Keratinocyte (primary cell): ENCODE measurements at regions not wholly inside any gene's neighbourhood (a gene's known extent, or its start where the extent isn't known, plus 50 kb on each side); places are given as distances from the start of the nearest gene placed in this dataset.
"Not testable (repeated sequence)": the region's sequence is repeated elsewhere in the genome, so short reads cannot be mapped to it uniquely, and the experiment has no call there.

Experiments
- DNase-seq: peaks from one replicate; pipeline ENCODE4 v3.0.0-alpha.2; 2011; ENCODE audit warnings: low read depth, missing footprints, low spot score
- FAIRE-seq: peaks from 2 replicates; lab custom pipeline; 2011; peaks lifted over from hg19 to GRCh38; lab: Jason Lieb, UNC
- H2AFZ ChIP-seq: 2 replicates; pipeline ENCODE4 v1.6.0; 2012; ENCODE audit warnings: low read length, control low read depth, inconsistent platforms; ENCODE audit not compliant: control insufficient read depth
- H3K27ac ChIP-seq: 2 replicates; pipeline ENCODE4 v1.5.1; 2011; ENCODE audit warnings: low read length; ENCODE audit not compliant: control insufficient read depth, insufficient read depth
- H3K27me3 ChIP-seq: 3 replicates; pipeline ENCODE4 v1.6.0; 2011; ENCODE audit warnings: low read length; ENCODE audit not compliant: control insufficient read depth, insufficient read depth; ENCODE audit errors: extremely low read depth
- H3K36me3 ChIP-seq, 2 experiments: 2 replicates in 1 of 2; 3 replicates in 1 of 2; pipeline ENCODE4 v1.5.1; 2011; ENCODE audit warnings: low read length in 2 of 2, mild to moderate bottlenecking in 1 of 2; ENCODE audit not compliant: control insufficient read depth in 2 of 2, insufficient read depth in 2 of 2; ENCODE audit errors: extremely low read depth in 1 of 2
- H3K4me1 ChIP-seq: 3 replicates; pipeline ENCODE4 v1.5.1; 2011; ENCODE audit warnings: low read length; ENCODE audit not compliant: control insufficient read depth, insufficient read depth; ENCODE audit errors: extremely low read depth
- H3K4me2 ChIP-seq: 3 replicates; pipeline ENCODE4 v1.6.0; 2011; ENCODE audit warnings: low read depth, low read length; ENCODE audit not compliant: control insufficient read depth, insufficient read depth; ENCODE audit errors: extremely low read depth
- H3K4me3 ChIP-seq, 3 experiments: fragments of 200-600 bp in 1 of 3; sonication (generic) in 1 of 3; 2 replicates in 2 of 3; 3 replicates in 1 of 3; pipeline ENCODE4 v1.5.1; 2011 to 2016; ENCODE audit warnings: low read length in 3 of 3, mild to moderate bottlenecking in 3 of 3, control low read depth in 2 of 3, inconsistent platforms in 1 of 3, low read depth in 1 of 3, mixed read lengths in 1 of 3, mixed run types in 1 of 3, moderate library complexity in 1 of 3; ENCODE audit not compliant: control insufficient read depth in 2 of 3, insufficient read depth in 2 of 3; ENCODE audit errors: extremely low read depth in 1 of 3
- H3K79me2 ChIP-seq: 2 replicates; pipeline ENCODE4 v1.6.0; 2012; ENCODE audit warnings: low read length; ENCODE audit not compliant: control insufficient read depth, insufficient read depth
- H3K9ac ChIP-seq: 3 replicates; pipeline ENCODE4 v1.6.0; 2011; ENCODE audit warnings: low read length; ENCODE audit not compliant: control insufficient read depth, insufficient read depth; ENCODE audit errors: extremely low read depth
- H3K9me1 ChIP-seq: 3 replicates; pipeline ENCODE4 v1.6.0; 2011; ENCODE audit warnings: low read length; ENCODE audit not compliant: control insufficient read depth, insufficient read depth; ENCODE audit errors: extremely low read depth
- H3K9me3 ChIP-seq: 2 replicates; pipeline ENCODE4 v1.5.1; 2012; ENCODE audit warnings: low read depth, low read length; ENCODE audit not compliant: control insufficient read depth
- H4K20me1 ChIP-seq: 3 replicates; pipeline ENCODE4 v1.6.0; 2011; ENCODE audit warnings: low read length; ENCODE audit not compliant: control insufficient read depth, insufficient read depth; ENCODE audit errors: extremely low read depth
- dilution Hi-C: fragments of 300-500 bp; cut with MboI; formaldehyde crosslinking; loops from one replicate; pipeline ENCODE4 v1.7.0; 2020; ENCODE audit warnings: low sequenced_read_pairs; ENCODE audit not compliant: extremely low pct_ligation_motif_present

DNA sequence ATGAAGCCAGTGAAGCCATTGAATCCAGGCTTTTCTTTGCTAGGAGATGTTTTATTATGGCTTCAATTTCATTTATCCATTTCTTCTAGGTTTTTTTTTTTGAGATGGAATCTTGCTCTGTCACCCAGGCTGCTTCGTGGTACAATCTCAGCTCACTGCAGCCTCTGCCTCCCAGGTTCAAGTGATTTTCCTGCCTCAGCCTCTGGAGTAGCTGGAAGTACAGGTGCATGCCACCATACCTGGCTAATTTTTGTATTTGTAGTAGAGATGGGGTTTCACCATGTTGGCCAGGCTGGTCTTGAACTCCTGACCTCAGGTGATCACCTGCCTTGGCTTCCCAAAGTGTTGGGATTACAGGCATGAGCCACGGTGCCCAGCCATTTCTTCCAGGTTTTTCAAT lies 171.6 kb downstream of the CWH43 start:
- H4K20me1 ChIP-seq, H3K4me1 ChIP-seq, H3K27ac ChIP-seq, H3K4me3 ChIP-seq, H3K79me2 ChIP-seq, H3K36me3 ChIP-seq, H3K27me3 ChIP-seq, H3K9ac ChIP-seq, H3K4me2 ChIP-seq, dilution Hi-C loops, H3K9me1 ChIP-seq, H2AFZ ChIP-seq, FAIRE-seq, DNase-seq: not testable (repeated sequence)
- H3K9me3 ChIP-seq: peaks cover 22% of the 10 kb centered on the region

DNA sequence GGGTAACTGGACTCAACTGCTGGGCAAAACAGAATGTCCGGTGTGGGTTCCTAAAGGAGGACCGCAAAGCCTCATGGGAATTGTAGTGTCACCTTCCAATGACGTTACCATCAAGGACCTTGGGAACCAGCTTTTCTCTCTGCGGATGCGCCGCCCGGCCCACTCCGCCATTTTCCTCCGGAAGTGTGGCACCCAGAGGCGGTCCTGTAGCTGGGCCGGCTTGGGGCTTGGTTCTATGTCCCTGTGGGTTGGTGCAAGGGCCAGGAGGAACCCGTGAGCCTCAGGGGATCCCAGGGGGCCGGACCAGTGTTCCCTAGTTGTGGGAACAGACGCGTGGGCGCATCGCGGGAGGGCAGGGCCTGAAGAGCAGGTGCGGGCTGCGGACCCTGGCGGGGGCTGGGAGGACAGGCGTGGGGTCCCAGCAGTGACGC lies 175.1 kb downstream of the CWH43 start:
- FAIRE-seq, H3K79me2 ChIP-seq, H3K9ac ChIP-seq, H3K36me3 ChIP-seq, H3K27ac ChIP-seq, DNase-seq, H3K9me1 ChIP-seq, H2AFZ ChIP-seq, H3K27me3 ChIP-seq, H3K4me1 ChIP-seq, H3K4me3 ChIP-seq, H3K9me3 ChIP-seq, H3K4me2 ChIP-seq, dilution Hi-C loops, H4K20me1 ChIP-seq: not testable (repeated sequence)

DNA sequence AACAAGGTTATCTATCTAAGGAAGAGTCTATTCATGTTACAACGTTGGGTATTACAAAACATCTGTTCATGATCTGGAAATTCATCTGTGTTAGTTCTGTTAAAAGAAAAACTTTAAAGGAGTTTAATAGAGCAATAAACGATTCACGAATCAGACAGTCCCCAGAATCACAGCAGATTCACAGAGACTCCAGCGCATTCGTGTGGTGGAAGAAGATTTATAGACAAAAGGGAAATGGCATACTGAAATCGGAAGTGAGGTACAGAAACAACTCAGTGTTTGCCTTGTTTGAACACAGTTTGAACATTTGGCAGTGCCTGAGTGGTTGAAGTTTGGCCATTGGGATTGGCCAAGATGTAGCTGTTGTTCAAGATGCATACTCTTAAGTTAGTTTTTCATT lies 178.8 kb downstream of the CWH43 start:
- H3K4me2 ChIP-seq, H3K27me3 ChIP-seq, H2AFZ ChIP-seq, H3K27ac ChIP-seq, H4K20me1 ChIP-seq, FAIRE-seq, H3K9me3 ChIP-seq, H3K4me3 ChIP-seq, H3K9ac ChIP-seq, DNase-seq, H3K79me2 ChIP-seq, H3K36me3 ChIP-seq, H3K9me1 ChIP-seq, dilution Hi-C loops, H3K4me1 ChIP-seq: not testable (repeated sequence)

DNA sequence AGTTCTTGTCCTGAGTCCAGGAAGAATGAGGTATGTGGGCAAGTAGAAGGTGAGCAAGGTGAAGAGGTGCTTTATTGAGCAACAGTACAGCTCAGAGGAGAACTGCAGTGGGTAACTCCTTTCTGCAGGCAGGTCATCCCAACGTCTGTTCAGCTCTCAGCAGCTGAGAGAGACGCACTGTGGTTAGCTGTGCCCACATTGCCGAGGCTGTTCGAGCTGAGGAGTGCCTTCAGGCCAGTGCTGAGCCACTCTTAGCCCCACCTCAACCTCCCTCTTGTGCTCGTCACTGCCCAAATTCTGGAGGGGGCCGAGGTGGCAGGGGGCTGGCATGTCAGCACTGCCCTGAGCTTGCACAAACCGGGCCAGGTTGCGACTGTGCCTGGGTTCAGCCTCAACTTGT lies 191.8 kb downstream of the CWH43 start:
- H4K20me1 ChIP-seq, H3K79me2 ChIP-seq, FAIRE-seq, H3K9me3 ChIP-seq, H3K9ac ChIP-seq, H3K4me1 ChIP-seq, H3K9me1 ChIP-seq, dilution Hi-C loops, H2AFZ ChIP-seq, H3K4me3 ChIP-seq, H3K4me2 ChIP-seq, H3K27ac ChIP-seq, H3K27me3 ChIP-seq, H3K36me3 ChIP-seq, DNase-seq: not testable (repeated sequence)

DNA sequence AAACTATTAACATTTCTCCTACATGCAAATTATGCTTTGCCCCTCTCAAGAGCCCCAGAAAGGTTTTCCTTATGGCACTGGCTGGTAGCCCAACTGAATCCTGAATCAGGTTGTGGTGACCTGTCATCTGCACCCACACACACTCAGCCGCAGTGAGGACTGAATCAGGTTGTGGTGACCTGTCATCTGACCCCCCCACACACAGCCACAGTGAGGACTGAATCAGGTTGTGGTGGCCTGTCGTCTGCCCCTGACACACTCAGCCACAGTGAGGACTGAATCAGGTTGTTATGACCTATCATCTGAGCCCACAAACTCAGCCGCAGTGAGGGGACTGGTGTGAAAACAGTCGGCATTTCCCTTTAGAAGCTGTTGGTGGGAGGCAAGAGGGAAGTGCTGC lies 195.0 kb downstream of the CWH43 start:
- H2AFZ ChIP-seq, H4K20me1 ChIP-seq, H3K4me3 ChIP-seq, DNase-seq, H3K27me3 ChIP-seq, H3K9me3 ChIP-seq, H3K4me2 ChIP-seq, H3K36me3 ChIP-seq, FAIRE-seq, H3K9ac ChIP-seq, H3K4me1 ChIP-seq, H3K79me2 ChIP-seq, dilution Hi-C loops, H3K27ac ChIP-seq, H3K9me1 ChIP-seq: not testable (repeated sequence)
